ENCODE measurements at regions not wholly inside any gene's neighbourhood (a gene's known extent, or its start where the extent isn't known, plus 50 kb on each side); places are given as distances from the start of the nearest gene placed in this dataset.

DNA sequence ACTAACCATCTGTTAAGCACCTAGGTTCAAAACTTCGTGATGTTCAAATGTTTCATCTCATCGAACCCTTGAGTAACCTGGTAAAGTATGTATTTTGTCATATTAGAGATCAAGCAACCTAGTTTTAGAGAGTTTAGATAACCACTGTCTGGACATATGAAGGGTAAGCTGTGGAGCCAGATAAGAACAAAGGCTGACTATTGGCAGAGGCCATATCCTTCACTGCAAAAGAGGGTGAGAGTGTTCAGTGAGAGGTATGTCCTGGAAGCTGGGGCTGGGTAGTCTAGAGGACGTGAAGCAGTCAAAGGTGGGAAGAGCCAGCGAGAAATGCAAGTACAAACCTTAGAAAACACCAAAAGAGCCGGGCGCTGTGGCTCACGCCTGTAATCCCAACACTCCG, 573.1 kb upstream of the KLF4 start:
- no peak for TF ChIP-seq CTCF (IDR thresholded peaks at IDR 0.05)
- no peak for TF ChIP-seq EP300 (IDR thresholded peaks at IDR 0.05)
- TF ChIP-seq POLR2A (IDR thresholded peaks at IDR 0.05; ENCODE audit: low read depth), result no peak
